COLO668 (cell line): ENCODE measurements at regions not wholly inside any gene's neighbourhood (a gene's known extent, or its start where the extent isn't known, plus 50 kb on each side); places are given as distances from the start of the nearest gene placed in this dataset.

Source experiments
- DNase-seq: peaks from one replicate; lab custom pipeline; 2025; ENCODE audit not compliant: unreplicated experiment; lab: John Stamatoyannopoulos, UW

DNA sequence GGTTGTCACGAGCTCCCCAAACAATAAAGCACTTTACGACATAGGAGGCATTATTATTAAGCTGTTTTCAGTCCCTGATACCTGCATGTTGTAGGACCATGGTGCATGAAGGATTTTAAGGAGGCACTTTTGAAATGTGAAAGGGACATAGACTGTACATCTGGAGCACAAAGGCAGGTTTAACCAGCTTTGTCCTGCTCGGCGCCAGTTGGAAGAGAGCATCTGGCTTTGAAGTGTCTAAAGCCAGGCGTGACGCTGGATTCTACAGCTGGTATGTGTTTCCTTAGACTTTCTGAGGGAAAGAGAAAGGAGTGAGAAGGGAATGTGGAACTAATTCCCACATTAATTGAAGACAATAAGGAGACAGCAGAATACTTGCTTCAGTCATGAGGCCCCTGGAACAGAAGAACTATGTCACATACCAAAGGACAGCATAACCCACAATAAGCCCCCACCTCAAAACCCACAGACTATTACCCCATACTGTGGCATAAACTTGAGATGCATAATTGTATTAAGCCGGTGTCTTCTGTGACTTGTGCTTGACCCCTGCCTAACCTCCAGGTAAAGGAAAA, 381.0 kb upstream of the MEX3C start:
- DNase-seq = no peak

DNA sequence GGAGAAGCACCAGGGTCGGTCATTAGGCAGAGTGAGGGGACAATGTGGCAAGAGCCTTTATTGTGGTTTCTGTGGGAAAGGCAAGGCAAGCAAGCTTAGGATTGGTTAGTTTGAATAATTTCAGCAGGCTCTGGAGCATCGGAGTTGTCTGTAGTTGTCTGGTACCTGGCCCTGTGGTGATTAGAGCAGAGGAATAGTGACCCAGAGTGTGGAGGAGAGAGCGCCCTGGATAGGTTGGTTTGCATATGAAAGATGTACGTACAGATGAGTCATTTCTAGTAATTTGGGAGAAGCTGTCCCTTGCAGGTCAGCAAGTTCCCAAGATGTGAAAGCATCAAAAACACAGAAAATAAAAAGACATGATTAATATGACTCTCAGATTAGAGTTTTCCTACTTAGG, 383.1 kb upstream of the MEX3C start:
- DNase-seq = no peak

DNA sequence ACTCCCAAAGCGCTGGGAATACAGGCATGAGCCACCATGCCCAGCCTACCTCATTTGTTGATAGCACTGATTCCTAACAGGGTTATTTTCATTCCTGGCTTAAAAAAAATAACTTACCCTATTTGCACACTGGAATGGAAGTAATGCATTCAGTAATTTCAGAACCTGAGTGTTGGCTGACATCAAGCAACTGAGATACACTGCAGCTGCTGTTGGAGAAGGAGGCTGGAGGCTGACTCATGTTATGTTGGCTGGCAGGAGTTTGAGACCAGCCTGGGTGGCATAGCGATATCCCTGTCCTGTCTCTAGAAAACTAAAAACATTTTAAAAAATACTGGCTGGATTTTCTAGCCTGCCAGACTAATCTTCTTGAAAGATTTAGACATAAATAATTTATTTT, 385.1 kb upstream of the MEX3C start:
- no peak for DNase-seq

DNA sequence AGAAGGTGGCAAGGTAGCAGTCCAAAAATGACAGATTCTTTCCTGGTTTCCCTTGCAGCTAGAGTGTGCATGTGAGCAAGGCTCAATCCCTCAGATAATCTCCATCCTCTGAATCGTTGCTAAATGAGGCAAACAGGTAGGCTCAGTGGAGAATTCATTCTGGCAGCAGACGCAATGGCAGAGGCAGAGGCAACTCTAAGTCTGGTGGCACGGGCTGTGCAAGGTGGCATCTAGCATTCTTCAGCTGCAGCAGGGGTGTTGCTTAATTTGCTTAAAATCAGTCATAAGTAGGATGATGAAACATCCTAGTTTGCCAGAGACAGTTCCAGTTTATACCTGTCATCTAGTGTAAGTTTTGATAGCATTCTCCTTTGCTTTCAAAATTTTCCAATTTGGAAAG, 391.1 kb upstream of the MEX3C start:
- DNase-seq = no peak

DNA sequence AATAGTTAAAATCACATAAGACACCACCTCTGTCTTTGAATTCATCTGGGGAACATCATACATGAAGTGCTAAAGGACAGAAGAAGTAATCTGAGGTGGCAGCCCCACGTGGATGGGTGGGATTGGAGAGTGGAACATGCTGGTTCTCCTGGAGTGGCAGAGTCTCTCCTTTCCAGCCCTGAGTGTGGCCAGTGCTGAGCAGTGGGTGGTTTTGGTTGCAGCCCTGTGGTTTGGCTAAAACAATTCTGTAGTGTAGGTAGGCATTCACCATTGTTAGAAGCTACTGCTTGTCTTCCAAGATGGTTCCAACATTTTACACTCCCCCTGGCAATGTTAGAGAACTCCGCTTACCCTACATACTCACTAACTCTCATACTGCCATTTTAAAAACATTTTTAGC, 396.4 kb upstream of the MEX3C start:
- no peak for DNase-seq

DNA sequence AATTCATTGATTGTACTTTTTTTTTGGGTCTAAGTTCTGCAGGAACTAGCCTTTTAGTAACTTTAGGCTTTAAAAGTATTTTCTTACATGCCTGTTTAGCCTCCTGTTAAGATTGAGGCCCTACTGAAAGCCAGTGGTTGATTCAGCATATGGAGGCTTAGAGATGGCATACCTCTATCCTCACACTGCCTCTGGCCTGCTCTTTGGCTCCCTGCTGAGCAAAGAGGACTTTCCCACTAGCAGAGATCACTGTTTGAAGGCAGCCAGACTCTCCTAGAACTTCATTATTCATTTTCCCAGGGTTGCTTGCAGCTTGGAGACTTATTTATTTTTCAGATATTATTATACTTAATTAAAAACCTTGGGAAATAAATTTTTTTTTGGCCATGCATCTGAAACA, 405.6 kb upstream of the MEX3C start:
- no peak for DNase-seq

DNA sequence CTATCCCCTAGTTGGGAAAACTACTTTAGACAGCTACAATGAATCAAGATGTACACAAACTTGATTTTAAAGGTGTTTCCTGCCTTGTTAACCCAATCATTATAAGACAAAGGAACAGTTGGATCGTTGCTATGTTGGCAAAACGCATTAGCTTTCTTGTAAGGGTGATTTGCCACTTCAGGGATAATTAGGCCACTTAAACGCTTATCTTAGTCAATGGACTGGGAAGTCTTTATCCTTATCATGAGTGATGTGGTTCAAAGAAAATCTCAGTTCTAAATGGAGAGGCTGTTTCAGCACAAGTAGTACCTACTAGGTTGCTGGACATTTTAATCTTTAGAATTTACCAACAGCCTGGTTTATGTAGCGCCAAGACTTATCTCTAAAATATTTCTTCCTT, 406.1 kb upstream of the MEX3C start:
- DNase-seq = no peak

DNA sequence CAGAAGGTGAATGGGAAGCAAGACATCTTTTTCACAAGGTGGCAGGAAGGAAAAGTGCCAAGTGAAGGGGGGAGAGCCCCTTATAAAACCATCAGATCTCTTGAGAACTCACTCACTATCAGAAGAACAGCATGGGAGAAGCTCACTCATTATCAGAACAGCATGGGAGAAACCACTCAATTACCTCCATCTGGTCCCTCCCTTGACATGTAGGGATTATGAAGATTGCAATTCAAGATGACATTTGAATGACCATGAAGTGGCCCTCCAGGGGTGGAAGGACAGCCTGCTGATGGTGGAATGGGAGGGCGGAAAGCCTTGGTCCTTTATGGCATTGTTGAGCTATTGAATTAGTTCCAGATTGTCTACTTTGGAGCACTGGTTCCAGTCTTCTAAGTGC, 413.0 kb upstream of the MEX3C start:
- DNase-seq = no peak

DNA sequence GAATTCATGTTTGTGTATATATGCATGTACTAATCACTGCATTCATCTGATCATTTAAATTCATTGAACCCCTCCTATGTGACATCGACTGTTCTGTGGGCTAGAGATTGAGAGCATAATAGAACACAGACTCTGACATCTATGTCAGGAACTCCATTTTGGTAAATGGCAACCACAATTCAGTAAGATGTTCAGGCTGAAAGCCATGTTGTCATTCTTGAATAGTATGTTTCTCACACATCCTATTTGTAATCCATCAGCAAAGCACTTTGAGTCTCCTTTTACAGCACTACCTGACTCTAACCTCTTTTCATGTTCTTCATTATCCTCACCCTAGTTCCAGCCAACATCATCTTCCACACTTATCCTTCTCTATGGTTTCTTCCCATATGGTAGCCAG, 413.8 kb upstream of the MEX3C start:
- DNase-seq = no peak

DNA sequence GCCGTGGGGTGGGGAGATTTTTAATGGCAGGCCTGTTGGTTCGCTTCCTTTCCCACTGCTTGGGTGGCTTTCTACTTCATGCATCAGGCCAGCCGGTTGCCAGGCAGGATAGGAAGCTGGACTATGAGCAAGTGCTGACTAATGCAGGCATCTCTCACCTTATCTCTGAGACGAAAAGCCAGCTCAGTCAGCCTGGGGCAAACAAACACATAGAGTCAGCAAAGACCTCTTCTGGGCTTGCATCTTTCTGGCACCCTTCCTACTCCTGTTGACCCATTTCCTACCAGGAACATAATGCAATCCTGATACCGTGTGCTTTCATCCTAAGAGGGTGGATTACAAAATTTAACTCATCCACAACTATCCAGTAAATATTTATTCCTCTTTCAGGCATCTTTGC, 416.6 kb upstream of the MEX3C start:
- no peak for DNase-seq

DNA sequence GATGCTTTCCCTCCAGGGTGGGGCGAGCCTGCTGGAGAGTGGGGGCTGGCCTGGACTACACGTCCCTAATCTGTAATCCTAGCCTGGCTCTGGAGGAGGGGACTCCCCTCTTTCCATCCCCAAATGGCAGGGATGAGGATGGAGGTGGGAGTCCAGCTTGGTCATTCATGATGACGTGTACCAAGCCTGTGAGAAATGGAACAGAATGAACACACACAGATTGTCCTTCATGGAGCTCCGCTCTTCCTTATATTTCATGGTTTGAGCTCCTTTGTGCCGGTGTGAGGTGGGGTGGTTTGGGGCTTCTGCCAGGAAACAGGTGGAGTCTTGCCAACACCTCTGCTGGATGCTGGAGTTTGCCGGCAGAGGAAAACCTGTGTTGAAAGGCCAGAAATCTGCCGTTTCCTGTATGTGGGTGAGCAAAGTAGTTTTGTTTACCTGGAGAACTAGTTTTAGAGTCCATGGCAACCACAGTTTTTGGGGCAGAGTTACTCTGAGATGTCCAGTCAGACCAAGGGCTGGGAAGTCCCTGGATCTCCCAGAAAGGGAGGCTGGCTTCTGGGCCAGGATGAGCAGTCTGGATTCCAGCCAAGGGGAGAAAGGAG, 417.6 kb upstream of the MEX3C start:
- DNase-seq = no peak

DNA sequence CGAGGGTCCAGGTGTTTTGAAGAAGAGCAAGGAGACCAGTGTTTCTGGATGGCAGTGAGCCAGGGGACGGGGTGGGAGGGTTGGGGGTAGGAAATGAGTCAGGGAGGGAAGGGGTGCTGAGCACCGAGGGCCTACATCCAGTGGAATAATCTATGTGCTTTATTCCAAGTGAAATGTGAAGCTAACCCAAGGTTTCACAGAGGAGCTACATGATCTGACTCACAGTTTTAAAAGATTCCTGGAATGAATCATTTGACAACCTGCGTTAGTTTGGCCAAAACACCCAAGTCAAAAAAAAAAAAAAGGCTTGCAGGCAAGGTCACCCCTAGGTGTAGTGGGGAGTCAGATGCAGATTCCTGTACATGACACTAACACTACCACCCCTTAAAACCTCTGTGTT, 419.7 kb upstream of the MEX3C start:
- DNase-seq = no peak

DNA sequence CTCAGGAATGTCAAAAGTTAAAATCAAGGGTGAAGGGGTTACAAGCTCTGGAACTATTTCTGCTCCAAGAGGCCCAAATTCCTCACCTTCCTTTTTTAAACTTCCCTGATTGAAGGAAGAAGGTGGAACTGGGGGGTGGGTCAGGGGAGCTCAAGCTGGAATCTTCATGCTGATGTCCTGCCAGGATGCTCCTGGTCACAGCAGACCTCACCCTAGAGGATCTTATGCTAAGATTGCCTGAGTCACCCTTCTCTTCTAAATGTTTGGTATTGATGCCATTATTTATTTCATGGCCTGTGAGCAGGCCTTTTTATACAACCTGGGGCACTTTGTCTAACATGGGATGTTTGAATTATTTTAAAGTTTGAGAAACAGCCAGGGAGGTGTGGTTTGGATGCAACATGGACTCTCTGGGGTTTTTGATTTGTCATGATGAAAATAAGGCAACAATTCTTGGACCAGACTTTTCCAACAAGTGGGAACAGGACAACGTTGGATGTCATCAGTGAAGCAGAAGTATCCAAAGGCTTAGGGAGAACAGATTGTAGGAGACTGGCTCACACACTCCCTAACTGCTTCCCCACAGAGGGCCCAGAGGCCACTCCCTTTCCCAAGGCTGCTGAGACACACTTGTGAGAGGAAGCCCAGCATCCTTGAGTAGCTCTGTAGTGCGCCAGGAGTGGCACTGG, 420.2 kb upstream of the MEX3C start:
- no peak for DNase-seq

DNA sequence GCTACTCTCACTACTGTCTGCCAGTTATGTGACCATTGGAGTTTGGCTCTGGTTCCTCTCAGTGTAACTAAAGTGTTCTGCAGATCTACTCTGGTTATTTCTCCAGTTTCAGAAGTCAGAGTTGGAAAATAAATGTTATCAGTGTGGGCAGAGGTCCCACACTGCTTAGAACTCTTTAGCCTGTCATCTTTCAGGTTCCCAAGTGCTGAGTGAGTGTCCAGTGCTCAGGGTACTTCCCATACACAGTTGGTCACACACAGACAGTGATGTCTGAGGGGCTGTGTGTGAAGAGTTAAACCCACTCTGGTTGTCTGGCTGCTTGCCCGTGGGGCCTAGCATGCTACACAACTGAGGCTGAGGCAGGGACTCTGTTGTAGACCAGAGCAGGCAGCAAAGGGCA, 421.8 kb upstream of the MEX3C start:
- no peak for DNase-seq

DNA sequence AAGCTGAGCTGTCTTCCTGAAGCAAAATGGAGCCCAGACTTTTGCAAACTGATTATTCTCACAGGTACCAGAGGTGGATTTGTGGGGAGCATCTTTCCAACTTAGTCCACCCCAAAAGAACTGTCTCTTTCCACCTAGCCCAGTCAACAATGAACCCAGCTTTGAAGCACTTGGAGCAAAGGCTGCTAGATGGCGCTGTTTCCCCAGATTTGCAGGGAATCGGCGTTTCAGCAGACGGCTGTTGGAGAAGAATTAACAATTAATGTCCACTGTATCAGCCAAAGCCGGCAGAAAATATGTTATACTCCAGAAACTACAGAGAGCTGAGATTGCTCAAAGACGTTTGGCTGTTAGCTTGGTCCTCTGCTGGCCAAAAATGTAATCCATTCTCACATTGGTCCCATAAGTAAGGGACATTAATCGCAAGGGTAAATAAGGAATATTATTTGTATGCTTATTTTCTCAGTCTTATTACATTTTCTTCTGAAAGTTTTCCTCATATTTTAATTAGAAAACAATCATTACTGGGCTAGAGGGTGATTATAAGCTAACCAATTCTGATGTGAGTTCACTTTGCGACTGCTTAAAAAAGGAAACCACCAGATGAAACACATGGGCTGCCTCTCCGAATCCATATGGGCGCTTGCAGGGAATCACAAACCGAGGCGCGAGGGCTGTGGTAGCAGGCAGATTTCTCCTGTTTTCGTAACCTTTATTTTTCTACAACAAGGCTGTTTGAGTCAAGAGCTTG, 423.8 kb upstream of the MEX3C start:
- DNase-seq = peak; percentile 47

DNA sequence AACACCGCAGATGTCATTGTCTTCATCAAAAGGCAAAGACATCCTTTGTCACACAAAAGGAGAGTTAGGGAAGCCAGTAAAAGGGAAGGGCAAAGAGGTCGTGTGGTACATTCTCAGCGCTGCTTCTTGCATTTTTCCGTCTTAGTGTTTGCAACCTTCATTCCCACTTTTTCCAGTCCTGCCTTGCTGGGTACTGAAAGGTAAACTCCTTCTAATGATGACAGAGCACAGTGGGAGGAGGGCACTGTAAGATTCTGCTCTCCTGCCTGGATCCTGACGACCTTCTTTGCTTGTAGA, 424.3 kb upstream of the MEX3C start:
- no peak for DNase-seq

DNA sequence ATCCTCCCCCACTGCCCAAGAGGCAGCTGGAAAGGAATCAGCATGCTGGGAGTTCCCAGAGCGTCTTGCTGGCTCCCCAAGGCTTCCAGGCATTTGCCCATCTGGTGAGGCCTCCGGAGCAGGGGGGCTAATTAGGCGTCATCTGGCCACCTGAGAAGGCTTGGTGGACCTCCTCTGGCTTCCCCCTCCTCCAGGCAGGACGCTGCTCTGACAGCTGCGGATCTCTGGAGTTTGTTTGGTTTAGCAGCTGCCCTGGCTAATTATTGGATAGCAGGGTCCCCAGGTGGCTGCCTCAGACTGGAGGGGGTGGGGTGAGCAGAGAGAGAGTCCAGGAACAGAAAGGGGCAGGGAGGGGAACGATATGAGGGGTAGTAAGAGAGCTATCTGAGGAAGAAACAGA, 425.2 kb upstream of the MEX3C start:
- no peak for DNase-seq

DNA sequence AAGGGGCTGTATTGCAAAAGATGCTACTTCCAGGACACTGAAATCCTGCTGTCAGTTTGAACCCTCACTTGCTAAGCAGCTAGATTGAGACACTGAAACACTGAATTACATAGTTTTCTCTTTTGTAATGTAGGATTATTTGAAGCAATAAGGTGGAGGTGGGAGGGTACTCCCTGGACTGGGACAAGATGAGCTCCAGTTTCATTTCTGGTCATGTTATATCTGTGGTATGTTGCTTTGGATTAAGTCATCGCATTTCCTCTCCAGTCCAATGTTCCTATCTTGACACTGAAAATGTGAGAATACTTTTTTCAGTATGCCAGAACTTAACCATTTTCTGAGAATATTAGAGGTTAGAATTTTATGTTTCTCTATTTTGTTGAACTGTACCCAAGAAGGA, 426.2 kb upstream of the MEX3C start:
- DNase-seq = no peak

DNA sequence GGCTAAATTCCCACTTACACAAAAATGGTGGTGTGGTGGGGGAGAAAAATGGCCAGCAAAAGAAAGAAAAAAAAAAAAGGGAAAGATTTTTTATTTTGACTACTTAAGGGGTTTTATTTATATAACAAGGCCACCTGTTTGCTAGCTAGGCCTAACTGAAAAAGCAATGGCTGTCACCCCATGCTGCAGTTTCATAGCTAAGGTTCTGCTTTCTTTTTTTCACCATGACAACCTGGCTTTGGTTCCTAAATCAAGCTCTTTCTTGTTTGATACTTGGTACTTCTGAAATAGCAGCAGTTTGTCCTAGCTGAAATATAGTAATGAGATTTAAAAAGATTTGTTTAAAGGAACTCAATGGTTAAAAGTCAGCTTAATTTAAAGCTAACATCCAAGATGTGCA, 433.2 kb upstream of the MEX3C start:
- DNase-seq = no peak

DNA sequence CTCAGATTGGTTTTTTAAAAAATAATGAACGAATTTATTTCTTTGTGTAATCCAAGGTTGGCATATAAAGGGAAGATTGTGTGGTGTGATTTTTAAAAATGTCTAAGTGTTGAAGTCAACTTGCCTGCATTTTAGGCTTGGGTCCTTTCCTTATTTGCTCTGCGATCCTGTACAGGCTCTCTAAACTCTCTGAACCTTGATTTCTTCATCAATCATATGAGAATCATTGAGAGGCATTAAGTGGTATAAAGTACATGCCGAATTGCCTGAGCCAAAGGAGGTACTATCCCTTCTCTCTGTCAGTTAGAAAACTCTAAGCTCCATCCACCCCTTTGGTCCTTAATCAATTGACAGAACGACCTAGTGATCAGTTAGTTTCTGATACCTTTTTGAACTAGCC, 440.4 kb upstream of the MEX3C start:
- DNase-seq = no peak

DNA sequence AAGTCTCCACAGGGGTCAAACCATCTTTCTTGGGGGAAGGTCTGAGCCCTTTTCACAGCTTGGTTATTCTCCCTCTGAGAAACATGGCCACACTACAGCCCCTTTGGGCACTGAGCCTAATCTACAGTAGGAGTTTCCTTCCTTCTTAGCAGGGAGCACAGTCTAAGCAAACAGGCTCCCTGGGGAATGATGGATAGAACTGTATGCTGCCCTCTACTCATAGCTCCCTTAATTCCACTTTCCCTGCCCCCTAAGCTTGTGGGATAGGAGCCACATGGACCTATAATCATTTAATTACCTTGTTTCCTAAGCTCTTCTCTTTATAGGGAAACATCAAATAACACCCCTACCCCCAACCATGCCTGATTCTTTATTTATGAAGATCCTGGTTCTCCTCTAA, 442.1 kb upstream of the MEX3C start:
- no peak for DNase-seq

DNA sequence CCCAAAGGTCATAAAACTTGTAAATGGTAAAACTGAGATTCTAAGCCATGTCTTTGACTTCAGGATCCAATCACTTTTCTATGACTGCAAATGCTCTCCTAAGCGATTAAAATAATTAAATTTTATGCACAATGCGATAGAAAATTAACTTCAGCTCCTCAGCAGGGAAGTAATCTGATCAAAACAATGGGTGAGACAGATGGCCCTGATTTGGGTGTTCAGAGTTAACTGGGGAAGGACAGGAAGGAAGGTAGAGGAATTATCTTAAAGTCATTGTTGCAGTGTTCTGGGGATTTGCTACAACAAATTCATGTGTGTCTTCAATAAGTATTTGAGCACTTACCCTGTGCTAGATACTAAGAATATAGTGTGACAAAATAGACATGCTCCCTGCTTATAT, 446.0 kb upstream of the MEX3C start:
- no peak for DNase-seq
